NCI-H2107 (cell line): ENCODE measurements at regions not wholly inside any gene's neighbourhood (a gene's known extent, or its start where the extent isn't known, plus 50 kb on each side); places are given as distances from the start of the nearest gene placed in this dataset.
"Not testable (repeated sequence)": the region's sequence is repeated elsewhere in the genome, so short reads cannot be mapped to it uniquely, and the experiment has no call there.

Experiments used
- DNase-seq: peaks from one replicate; lab custom pipeline; 2025; lab: John Stamatoyannopoulos, UW

- DNase-seq, result no peak
These were observed 169.5 kb upstream of the NTF3 start for GRCh38 chr12:5262450-5262849.

- no peak for DNase-seq
These were observed 169.0 kb upstream of the NTF3 start for GRCh38 chr12:5262885-5263284.

GRCh38 chr12:5264006-5264405 is 167.9 kb upstream of the NTF3 start:
- no peak for DNase-seq

- no peak for DNase-seq
These were observed 164.1 kb upstream of the NTF3 start for GRCh38 chr12:5267603-5268423.

- DNase-seq, result peak; percentile 86
These were observed 163.3 kb upstream of the NTF3 start for GRCh38 chr12:5268424-5269210.

GRCh38 chr12:5269846-5270245 is 162.1 kb upstream of the NTF3 start:
- no peak for DNase-seq

- no peak for DNase-seq
These were observed 159.7 kb upstream of the NTF3 start for GRCh38 chr12:5272018-5272785.

GRCh38 chr12:5273709-5274108 is 158.2 kb upstream of the NTF3 start:
- no peak for DNase-seq

- no peak for DNase-seq
These were observed 155.5 kb upstream of the NTF3 start for GRCh38 chr12:5276327-5276880.

- no peak for DNase-seq
These were observed 151.8 kb upstream of the NTF3 start for GRCh38 chr12:5280086-5280485.

- DNase-seq, result not testable (repeated sequence)
These were observed 141.5 kb upstream of the NTF3 start for GRCh38 chr12:5290368-5290767.

- DNase-seq, result no peak
These were observed 139.3 kb upstream of the NTF3 start for GRCh38 chr12:5292651-5293050.

- DNase-seq, result no peak
These were observed 138.1 kb upstream of the NTF3 start for GRCh38 chr12:5293773-5294172.

GRCh38 chr12:5294274-5295070 is 137.4 kb upstream of the NTF3 start:
- no peak for DNase-seq

GRCh38 chr12:5295151-5295550 is 136.8 kb upstream of the NTF3 start:
- no peak for DNase-seq

GRCh38 chr12:5295996-5296395 is 135.9 kb upstream of the NTF3 start:
- DNase-seq, result no peak

GRCh38 chr12:5301539-5301938 is 130.4 kb upstream of the NTF3 start:
- DNase-seq, result no peak

- no peak for DNase-seq
These were observed 126.5 kb upstream of the NTF3 start for GRCh38 chr12:5305425-5305824.

GRCh38 chr12:5305886-5306545 is 125.9 kb upstream of the NTF3 start:
- DNase-seq, result no peak

GRCh38 chr12:5307065-5307464 is 124.8 kb upstream of the NTF3 start:
- no peak for DNase-seq

- DNase-seq, result no peak
These were observed 123.7 kb upstream of the NTF3 start for GRCh38 chr12:5308216-5308615.
